ENCODE measurements at regions not wholly inside any gene's neighbourhood (a gene's known extent, or its start where the extent isn't known, plus 50 kb on each side); places are given as distances from the start of the nearest gene placed in this dataset.

- no peak for DNase-seq
Measured at GRCh38 chr5:4987431-4987830, 152.7 kb upstream of the ADAMTS16 start.

GRCh38 chr5:4989118-4989517 is 151.0 kb upstream of the ADAMTS16 start:
- DNase-seq: no peak

DNA sequence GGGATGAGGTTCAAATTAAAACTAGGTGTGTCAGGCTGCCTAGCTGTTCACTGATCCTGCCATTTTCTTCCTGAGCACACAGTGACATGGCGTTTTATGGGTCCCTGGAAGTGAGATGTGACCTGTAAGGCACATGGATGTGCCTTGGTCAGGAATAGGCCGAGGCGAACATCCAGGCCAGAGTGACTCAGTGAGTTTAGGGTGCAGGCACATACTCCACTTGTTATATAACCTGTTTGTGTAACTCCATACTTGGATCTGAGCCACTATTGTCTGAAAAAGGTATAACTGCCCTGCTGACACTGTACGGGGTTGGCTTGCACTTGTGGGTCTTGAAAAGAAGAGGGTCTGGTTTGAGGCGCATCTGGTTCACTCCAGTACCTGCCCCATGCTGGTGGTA is 150.1 kb upstream of the ADAMTS16 start:
- DNase-seq: no peak

- no peak for DNase-seq
Measured at GRCh38 chr5:4990462-4990861, 149.7 kb upstream of the ADAMTS16 start.

GRCh38 chr5:4991925-4992324 is 148.2 kb upstream of the ADAMTS16 start:
- DNase-seq: no peak

DNA sequence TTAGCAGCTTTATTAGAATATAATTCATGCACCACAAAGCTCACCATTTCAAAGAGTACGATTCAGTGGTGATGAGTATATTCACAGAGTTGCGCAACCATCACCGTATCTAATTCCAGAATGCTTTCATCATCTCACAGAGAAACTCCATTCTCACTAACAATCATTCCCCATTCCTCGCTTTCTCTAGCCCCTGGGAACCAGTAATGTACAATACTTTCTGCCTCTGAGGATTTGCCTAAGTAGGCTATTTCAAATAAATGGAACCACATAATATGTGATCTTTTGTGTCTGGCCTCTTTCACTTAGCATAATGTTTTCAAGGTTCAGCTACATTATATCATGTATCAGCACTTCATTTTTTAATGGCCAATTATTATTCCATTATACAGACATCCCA is 145.1 kb upstream of the ADAMTS16 start:
- DNase-seq: no peak

- no peak for DNase-seq
Measured at GRCh38 chr5:5005353-5005752, 134.8 kb upstream of the ADAMTS16 start.

DNA sequence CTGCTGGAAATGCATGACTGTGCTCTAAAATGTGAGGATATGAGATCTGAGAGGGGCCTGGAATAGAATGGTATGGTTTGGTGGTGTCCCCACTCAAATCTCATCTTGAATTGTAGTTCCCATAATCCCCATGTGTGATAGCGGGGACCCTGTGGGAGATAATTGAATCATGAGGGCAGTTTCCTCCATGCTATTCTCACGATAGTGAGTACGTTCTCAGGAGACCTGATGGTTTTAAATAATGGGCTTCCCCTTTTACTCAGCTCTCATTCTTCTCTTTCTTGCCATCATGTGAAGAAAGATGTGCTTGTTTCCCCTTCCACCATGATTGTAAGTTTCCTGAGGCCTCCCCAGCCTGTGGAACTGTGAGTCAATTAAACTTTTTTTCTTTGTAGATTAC is 133.6 kb upstream of the ADAMTS16 start:
- no peak for DNase-seq

- DNase-seq: no peak
Measured at GRCh38 chr5:5009240-5009639, 130.9 kb upstream of the ADAMTS16 start.

- DNase-seq: no peak
Measured at GRCh38 chr5:5011151-5011550, 129.0 kb upstream of the ADAMTS16 start.

DNA sequence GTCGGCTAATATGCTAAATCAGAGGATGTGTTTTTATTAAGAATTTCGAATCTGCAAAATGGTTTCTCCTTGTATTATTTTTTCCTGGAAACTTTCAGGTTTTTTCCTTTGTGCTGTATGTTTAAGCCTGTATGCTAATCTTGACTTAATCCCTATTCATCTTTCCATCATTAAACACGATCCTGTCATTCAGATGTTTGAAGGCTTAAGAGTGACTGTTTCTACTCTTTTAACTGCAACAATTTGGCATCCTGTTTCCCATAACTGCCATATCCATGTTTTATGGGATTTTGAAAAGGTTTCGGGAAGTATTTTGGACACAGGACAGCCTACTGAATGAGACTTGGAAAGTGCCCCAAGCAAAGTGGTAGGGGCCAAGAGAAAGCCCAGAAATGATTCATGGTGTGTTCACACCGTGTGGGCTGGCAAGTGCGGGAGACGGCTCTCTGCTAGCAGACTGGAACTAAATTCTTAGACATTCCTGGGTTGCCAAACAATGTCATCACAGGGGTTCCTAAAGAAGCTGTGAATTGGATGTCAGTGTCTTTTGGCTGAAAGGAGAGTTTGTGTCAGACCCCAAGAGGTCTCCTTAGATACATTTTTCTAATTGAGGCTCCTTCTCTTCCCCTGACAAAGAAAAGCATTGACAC is 125.4 kb upstream of the ADAMTS16 start:
- no peak for DNase-seq

DNA sequence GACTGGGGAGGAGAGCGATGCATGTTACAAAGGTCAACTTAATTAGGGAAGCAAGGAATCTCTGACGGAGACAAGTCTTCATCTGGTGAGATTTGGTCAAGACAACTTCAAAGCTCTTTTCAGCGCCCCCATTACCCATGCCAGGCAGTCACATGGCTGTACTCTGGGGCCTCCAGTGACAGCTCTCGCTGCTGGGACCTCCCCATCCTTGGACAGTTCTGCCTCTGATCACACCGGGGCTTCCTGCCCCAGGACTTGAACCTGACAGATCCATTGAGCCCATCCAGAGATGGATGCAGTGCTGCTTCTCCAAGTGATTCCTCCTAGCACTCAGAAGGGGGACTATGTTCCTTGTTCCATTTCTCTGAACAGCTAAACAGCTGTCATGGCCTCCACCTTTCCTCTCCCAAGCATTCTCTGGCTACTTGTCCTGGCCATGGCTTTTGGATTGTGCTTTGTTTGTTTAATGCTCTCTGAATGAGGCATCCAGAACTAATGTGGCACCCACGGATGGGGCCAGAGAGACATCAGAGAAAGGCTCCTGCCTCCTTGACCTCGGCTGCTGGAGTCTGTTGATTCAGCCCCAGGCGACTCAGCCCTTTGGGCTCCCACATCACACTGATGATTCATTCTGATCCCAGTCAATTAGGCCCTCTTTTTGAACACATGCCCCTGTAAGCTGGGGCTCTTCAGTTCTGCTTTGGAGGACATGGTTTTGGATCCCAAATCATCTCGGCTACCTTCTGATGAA is 122.1 kb upstream of the ADAMTS16 start:
- DNase-seq: no peak

GRCh38 chr5:5018578-5018970 is 121.6 kb upstream of the ADAMTS16 start:
- DNase-seq: no peak

GRCh38 chr5:5021436-5021835 is 118.7 kb upstream of the ADAMTS16 start:
- DNase-seq: no peak

DNA sequence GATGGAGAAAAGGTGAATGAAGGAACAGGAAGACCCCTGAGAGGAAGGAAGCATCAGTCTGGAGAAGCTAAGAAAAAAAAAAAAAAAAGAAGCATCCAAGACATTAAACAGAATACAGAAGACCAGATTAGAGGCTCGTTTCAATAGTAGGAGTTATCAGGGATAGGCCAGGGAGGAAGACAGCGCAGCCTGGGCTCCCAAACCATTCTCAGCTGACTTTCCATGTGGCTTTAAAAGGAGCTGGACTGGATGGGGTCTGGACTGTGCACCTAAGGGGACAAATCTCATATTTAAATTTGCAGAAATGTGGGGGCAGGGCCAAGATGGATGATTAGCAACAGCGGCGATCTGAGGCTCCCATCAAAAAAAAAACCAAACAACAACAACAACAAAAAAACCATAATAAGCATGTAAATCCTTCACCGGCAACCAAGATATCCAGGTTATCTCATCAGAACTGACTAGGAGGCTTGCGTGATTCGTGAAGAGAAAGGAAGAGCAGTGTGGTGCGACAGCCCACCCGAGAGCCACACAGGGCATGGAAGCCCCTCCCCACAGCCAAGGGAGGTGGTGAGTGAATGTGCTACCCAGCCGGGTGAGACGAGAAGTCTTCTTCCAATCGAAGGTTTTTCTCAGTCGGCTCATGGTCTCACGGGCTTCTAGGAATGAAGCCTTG is 114.9 kb upstream of the ADAMTS16 start:
- no peak for DNase-seq

DNA sequence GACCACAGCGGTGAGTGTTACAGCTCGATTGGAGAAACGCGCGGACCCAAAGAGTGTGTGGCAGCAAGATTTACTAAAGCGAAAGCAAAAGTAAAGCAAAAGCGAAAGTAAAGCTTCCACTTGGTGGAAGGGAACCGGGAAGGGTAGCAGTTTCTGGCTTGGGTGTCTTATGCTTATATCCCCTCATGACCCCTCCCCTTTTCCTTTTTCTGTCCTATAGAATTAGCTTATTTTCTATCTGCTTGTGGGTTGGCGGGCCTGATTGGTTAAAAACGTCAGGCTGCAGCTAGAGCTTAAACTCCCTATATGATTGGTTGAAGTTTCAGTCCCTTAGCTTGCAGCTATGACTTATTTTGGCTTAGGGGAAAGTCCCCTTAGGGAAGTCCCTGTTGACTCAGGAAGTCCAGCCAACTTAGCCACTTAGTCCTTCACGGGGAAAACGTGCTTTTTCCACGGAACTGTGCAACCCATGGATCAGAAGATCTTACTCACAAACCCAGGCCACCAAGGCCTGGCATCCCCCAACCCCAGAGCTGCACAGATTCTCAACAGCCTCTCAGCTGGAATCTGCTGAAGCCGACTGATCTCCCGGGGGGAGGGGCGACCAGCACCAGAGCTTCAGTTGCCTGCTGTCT is 114.2 kb upstream of the ADAMTS16 start:
- DNase-seq: peak in 1 of 2 experiments; percentile 54

DNA sequence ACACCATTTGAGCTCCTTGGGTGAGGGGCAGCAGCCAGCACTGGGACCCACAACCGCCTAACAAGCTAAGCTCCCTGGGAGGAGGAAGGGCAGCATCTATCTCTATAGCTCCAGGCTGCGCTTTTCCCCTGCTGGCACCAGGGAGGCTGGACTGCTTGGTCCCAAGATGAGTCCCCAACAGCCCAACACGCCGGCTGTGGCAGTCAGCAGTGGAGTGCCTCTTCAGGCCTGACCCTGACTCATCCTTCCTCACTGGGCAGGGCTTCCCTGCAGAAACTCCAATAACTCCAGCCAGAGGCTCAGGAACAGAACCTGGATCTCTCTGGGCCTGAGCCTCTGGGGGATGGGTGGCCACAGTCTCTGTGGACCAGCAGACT is 113.7 kb upstream of the ADAMTS16 start:
- DNase-seq: no peak

DNA sequence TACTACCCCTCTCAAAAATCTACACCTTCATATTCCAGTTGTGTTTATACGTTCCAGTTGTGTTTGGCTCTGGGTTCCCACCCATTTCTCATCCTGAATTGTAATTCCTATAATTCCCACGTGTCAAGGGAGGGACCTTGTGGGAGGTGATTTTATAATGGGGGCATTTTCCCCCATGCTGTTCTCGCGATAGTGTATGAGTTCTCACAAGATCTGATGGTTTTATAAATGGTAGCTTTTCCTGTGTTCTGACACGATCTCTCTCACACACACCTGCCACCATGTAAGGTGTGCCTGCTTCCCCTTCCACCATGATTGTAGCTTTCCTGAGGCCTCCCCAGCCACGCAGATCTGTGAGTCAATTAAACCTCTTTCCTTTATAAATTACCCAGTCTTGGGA is 108.5 kb upstream of the ADAMTS16 start:
- no peak for DNase-seq

DNA sequence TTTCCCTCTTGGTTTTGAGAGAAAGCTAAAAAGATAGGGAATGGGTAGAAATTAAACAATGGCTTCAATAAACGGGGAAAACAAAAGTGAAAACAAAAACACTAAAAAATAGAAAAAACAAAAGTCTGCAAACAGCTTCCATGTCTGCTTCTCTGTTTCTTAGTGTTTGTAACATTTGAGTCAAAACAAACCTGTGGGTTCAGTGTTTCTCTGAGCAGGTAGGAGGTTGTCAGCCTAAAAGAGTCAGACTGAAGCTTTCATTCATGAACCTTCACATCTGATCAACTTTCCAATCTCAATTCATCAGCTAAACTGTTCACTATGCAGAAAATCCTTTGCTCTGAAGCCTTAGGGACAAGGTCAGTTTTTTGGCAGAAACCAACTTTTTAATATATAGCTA is 102.5 kb upstream of the ADAMTS16 start:
- no peak for DNase-seq

- no peak for DNase-seq
Measured at GRCh38 chr5:5039918-5040317, 100.2 kb upstream of the ADAMTS16 start.

GRCh38 chr5:5040712-5041111 is 99.4 kb upstream of the ADAMTS16 start:
- no peak for DNase-seq

DNA sequence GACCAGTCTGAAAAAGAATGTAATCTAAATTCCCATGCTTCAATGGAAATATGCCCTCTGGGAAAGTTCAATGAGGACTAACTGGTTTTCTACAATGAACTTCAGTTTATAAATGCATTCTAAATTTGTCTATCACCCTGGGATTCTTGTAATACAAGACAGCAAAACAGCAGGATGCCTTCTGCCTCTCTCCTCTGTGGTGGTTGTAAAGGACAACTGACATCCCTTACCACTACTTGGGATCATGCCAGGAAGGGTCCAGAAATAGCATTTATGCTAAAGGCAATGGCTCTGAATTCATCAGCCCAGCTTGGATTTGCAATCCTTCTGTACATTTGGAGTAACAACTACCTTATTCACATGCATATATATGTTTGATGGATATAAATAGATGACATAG is 97.3 kb upstream of the ADAMTS16 start:
- no peak for DNase-seq

GRCh38 chr5:5043346-5043745 is 96.8 kb upstream of the ADAMTS16 start:
- no peak for DNase-seq

Measured in NCI-H1930 (cell line).